PFSK-1 (cell line): ENCODE measurements at regions not wholly inside any gene's neighbourhood (a gene's known extent, or its start where the extent isn't known, plus 50 kb on each side); places are given as distances from the start of the nearest gene placed in this dataset.

ENCODE experiments used
- POLR2AphosphoS5 ChIP-seq: IDR thresholded peaks from 2 replicates; pipeline ENCODE4 v1.6.1; 2012; ENCODE audit warnings: low read depth, mild to moderate bottlenecking, control low read depth, low read length, moderate library complexity
- REST ChIP-seq, 2 experiments: IDR thresholded peaks; 2 replicates each; pipeline versions ENCODE4 v1.6.1 to v1.8.0; 2011 to 2012; ENCODE audit warnings: low read depth in 2 of 2, low read length in 2 of 2, control low read depth in 1 of 2, inconsistent platforms in 1 of 2, mild to moderate bottlenecking in 1 of 2, moderate library complexity in 1 of 2; ENCODE audit not compliant: insufficient read depth in 1 of 2
- SIN3A ChIP-seq: IDR thresholded peaks from 2 replicates; pipeline ENCODE4 v1.6.1; 2012; ENCODE audit warnings: mild to moderate bottlenecking, low read length, moderate library complexity, borderline replicate concordance; ENCODE audit not compliant: insufficient read depth
- TAF1 ChIP-seq: IDR thresholded peaks from 2 replicates; pipeline ENCODE4 v1.6.1; 2012; ENCODE audit warnings: low read length, control low read depth, borderline replicate concordance; ENCODE audit not compliant: insufficient read depth

GRCh38 chr12:125255935-125256633, 190.8 kb downstream of the AACS start:
- TF ChIP-seq POLR2AphosphoS5 = no peak
- TF ChIP-seq TAF1 = no peak
- no peak for TF ChIP-seq REST (IDR thresholded peaks at IDR 0.05; ENCODE audit: insufficient read depth in 1 of 2, low read depth in 2 of 2, low read length in 2 of 2)
- no peak for TF ChIP-seq SIN3A
